ENCODE measurements at regions not wholly inside any gene's neighbourhood (a gene's known extent, or its start where the extent isn't known, plus 50 kb on each side); places are given as distances from the start of the nearest gene placed in this dataset.
A peak's percentile ranks its signal among the peaks of the same experiment; 100 is the strongest.
"Not testable (repeated sequence)": the region's sequence is repeated elsewhere in the genome, so short reads cannot be mapped to it uniquely, and the experiment has no call there.

- Mint-ChIP-seq H3K9me3 (peaks cover 20% of the 10 kb centered on the region), H3K36me3 (peaks cover 33% of the 10 kb centered on the region), H3K27ac (no peak overlapping the region), H3K27me3 (no peaks in the 10 kb centered on the region), H3K4me3 (no peak overlapping the region), H3K4me1 (ENCODE audit: unreplicated experiment) (peaks cover 39% of the 10 kb centered on the region)
- TF ChIP-seq CTCF (conservative IDR thresholded peaks at IDR 0.05), result no peak
- DNase-seq (ENCODE audit: extremely low spot score, unreplicated experiment), result no peak
Measured at GRCh38 chr7:39758234-39758970, 135.0 kb downstream of the RALA start.

- Mint-ChIP-seq H3K9me3 (peaks cover 14% of the 10 kb centered on the region), H3K27ac (peak overlapping the region; percentile 48), H3K4me3 (no peak overlapping the region), H3K36me3 (peaks cover 34% of the 10 kb centered on the region), H3K27me3 (no peaks in the 10 kb centered on the region), H3K4me1 (ENCODE audit: unreplicated experiment) (peaks cover 32% of the 10 kb centered on the region)
- TF ChIP-seq CTCF (conservative IDR thresholded peaks at IDR 0.05), result no peak
- no peak for DNase-seq (ENCODE audit: extremely low spot score, unreplicated experiment)
Measured at GRCh38 chr7:39761449-39761848, 138.1 kb downstream of the RALA start.

GRCh38 chr7:39762466-39762865 lies 139.1 kb downstream of the RALA start:
- Mint-ChIP-seq H3K36me3 (peaks cover 30% of the 10 kb centered on the region), H3K4me1 (ENCODE audit: unreplicated experiment) (peaks cover 32% of the 10 kb centered on the region), H3K9me3 (peaks cover 14% of the 10 kb centered on the region), H3K27ac (peak overlapping the region; percentile 21)
- DNase-seq (ENCODE audit: extremely low spot score, unreplicated experiment); H3K27me3 Mint-ChIP-seq; H3K4me3 Mint-ChIP-seq: not testable (repeated sequence)

GRCh38 chr7:39762881-39763280 lies 139.5 kb downstream of the RALA start:
- Mint-ChIP-seq H3K36me3 (peaks cover 27% of the 10 kb centered on the region), H3K9me3 (peaks cover 10% of the 10 kb centered on the region), H3K4me1 (ENCODE audit: unreplicated experiment) (peaks cover 32% of the 10 kb centered on the region)
- H3K27me3 Mint-ChIP-seq; H3K4me3 Mint-ChIP-seq; H3K27ac Mint-ChIP-seq; DNase-seq (ENCODE audit: extremely low spot score, unreplicated experiment): not testable (repeated sequence)

GRCh38 chr7:39765833-39766232 lies 142.5 kb downstream of the RALA start:
- H3K4me3 Mint-ChIP-seq, H3K27ac Mint-ChIP-seq: not testable (repeated sequence)
- H3K36me3 Mint-ChIP-seq, result peaks cover 22% of the 10 kb centered on the region

GRCh38 chr7:39768439-39768838 lies 145.1 kb downstream of the RALA start:
- H3K9me3 Mint-ChIP-seq; H3K4me1 Mint-ChIP-seq (ENCODE audit: unreplicated experiment); H3K27me3 Mint-ChIP-seq; H3K4me3 Mint-ChIP-seq; DNase-seq (ENCODE audit: extremely low spot score, unreplicated experiment): not testable (repeated sequence)
- peak overlapping the region; percentile 45 for H3K27ac Mint-ChIP-seq
- H3K36me3 Mint-ChIP-seq, result peaks cover 15% of the 10 kb centered on the region

More at GRCh38 chr7:39765833-39766232, 142.5 kb downstream of the RALA start:
- H3K9me3 Mint-ChIP-seq; H3K27me3 Mint-ChIP-seq; DNase-seq (ENCODE audit: extremely low spot score, unreplicated experiment): not testable (repeated sequence)
- peaks cover 26% of the 10 kb centered on the region for H3K4me1 Mint-ChIP-seq (ENCODE audit: unreplicated experiment)

- not testable (repeated sequence) for DNase-seq (ENCODE audit: extremely low spot score, unreplicated experiment); H3K9me3 Mint-ChIP-seq
Measured at GRCh38 chr7:39774341-39774851, 151.0 kb downstream of the RALA start.

GRCh38 chr7:39781557-39781956 lies 158.2 kb downstream of the RALA start:
- DNase-seq (ENCODE audit: extremely low spot score, unreplicated experiment); H3K27me3 Mint-ChIP-seq; H3K9me3 Mint-ChIP-seq; H3K4me3 Mint-ChIP-seq; H3K27ac Mint-ChIP-seq; H3K4me1 Mint-ChIP-seq (ENCODE audit: unreplicated experiment): not testable (repeated sequence)
- peaks cover 11% of the 10 kb centered on the region for H3K36me3 Mint-ChIP-seq

More at GRCh38 chr7:39774341-39774851, 151.0 kb downstream of the RALA start:
- H3K36me3 Mint-ChIP-seq; H3K4me1 Mint-ChIP-seq (ENCODE audit: unreplicated experiment); H3K27ac Mint-ChIP-seq; H3K4me3 Mint-ChIP-seq; H3K27me3 Mint-ChIP-seq: not testable (repeated sequence)

GRCh38 chr7:39786440-39786839 lies 163.1 kb downstream of the RALA start:
- not testable (repeated sequence) for H3K4me1 Mint-ChIP-seq (ENCODE audit: unreplicated experiment); H3K9me3 Mint-ChIP-seq; H3K36me3 Mint-ChIP-seq; H3K27ac Mint-ChIP-seq; H3K27me3 Mint-ChIP-seq; DNase-seq (ENCODE audit: extremely low spot score, unreplicated experiment); H3K4me3 Mint-ChIP-seq

GRCh38 chr7:39791035-39791434 lies 159.0 kb upstream of the CDK13 start:
- DNase-seq (ENCODE audit: extremely low spot score, unreplicated experiment); H3K4me1 Mint-ChIP-seq (ENCODE audit: unreplicated experiment); H3K9me3 Mint-ChIP-seq; H3K36me3 Mint-ChIP-seq; H3K27me3 Mint-ChIP-seq; H3K4me3 Mint-ChIP-seq; H3K27ac Mint-ChIP-seq: not testable (repeated sequence)

GRCh38 chr7:39791911-39792310 lies 158.1 kb upstream of the CDK13 start:
- not testable (repeated sequence) for DNase-seq (ENCODE audit: extremely low spot score, unreplicated experiment); H3K9me3 Mint-ChIP-seq; H3K36me3 Mint-ChIP-seq; H3K27me3 Mint-ChIP-seq; H3K4me3 Mint-ChIP-seq; H3K27ac Mint-ChIP-seq; H3K4me1 Mint-ChIP-seq (ENCODE audit: unreplicated experiment)

GRCh38 chr7:39793026-39793425 lies 157.0 kb upstream of the CDK13 start:
- H3K27me3 Mint-ChIP-seq; H3K4me3 Mint-ChIP-seq; H3K27ac Mint-ChIP-seq; H3K4me1 Mint-ChIP-seq (ENCODE audit: unreplicated experiment); H3K9me3 Mint-ChIP-seq; H3K36me3 Mint-ChIP-seq; DNase-seq (ENCODE audit: extremely low spot score, unreplicated experiment): not testable (repeated sequence)
